Caco-2 (cell line): ENCODE measurements at regions not wholly inside any gene's neighbourhood (a gene's known extent, or its start where the extent isn't known, plus 50 kb on each side); places are given as distances from the start of the nearest gene placed in this dataset.
A peak's percentile ranks its signal among the peaks of the same experiment; 100 is the strongest.

Experiments
- BruUV-seq: library from RNA; stranded (reverse); fragments of 400-500 nt; replicated peaks from 2 replicates; lab custom pipeline; 2021; lab: Mats Ljungman, UMichigan
- CTCF ChIA-PET: fragments of 300-600 bp; sonication (Branson Sonifier 250); formaldehyde crosslinking; loops from one replicate; lab custom pipeline; 2022; ENCODE audit warnings: antibody characterized with exemption; lab: Charles Lee
- POLR2A ChIA-PET: fragments of 300-600 bp; sonication (Branson Sonifier 250); formaldehyde crosslinking; loops from one replicate; lab custom pipeline; 2022; ENCODE audit warnings: antibody characterized with exemption; lab: Charles Lee
- DNase-seq, 2 experiments: peaks; one replicate each; pipeline versions ENCODE4 v3.0.0 to v3.0.0-alpha.2; 2020 to 2022
- H3K27me3 ChIP-seq: replicated peaks from 2 replicates; pipeline ENCODE4 v1.6.0; 2011; ENCODE audit warnings: low read length; ENCODE audit not compliant: control insufficient read depth, insufficient read depth
- H3K36me3 ChIP-seq: 2 replicates; pipeline ENCODE4 v1.5.1; 2011; ENCODE audit warnings: low read length; ENCODE audit not compliant: control insufficient read depth, insufficient read depth
- H3K4me1 ChIP-seq: fragments of 250-450 bp; sonication (Bioruptor Pico); 2 replicates; pipeline ENCODE4 v1.5.1; 2020; ENCODE audit warnings: mild to moderate bottlenecking
- H3K4me3 ChIP-seq: 2 replicates; pipeline ENCODE4 v1.5.1; 2011; ENCODE audit warnings: low read depth, mild to moderate bottlenecking, control low read depth, low read length
- H3K9me3 ChIP-seq: fragments of 250-450 bp; sonication (Bioruptor Pico); 2 replicates; pipeline ENCODE4 v1.5.1; 2020; ENCODE audit warnings: mild to moderate bottlenecking, moderate library complexity
- H3K27ac Mint-ChIP-seq: one replicate; pipeline ENCODE4 v1.8.0; 2022; ENCODE audit warnings: mixed read lengths; ENCODE audit not compliant: unreplicated experiment
- H3K27me3 Mint-ChIP-seq: one replicate; pipeline ENCODE4 v1.8.0; 2022; ENCODE audit warnings: mixed read lengths; ENCODE audit not compliant: insufficient read depth, unreplicated experiment
- H3K36me3 Mint-ChIP-seq: one replicate; pipeline ENCODE4 v1.8.0; 2022; ENCODE audit warnings: mild to moderate bottlenecking, mixed read lengths; ENCODE audit not compliant: insufficient read depth, unreplicated experiment
- H3K4me1 Mint-ChIP-seq: one replicate; pipeline ENCODE4 v1.8.0; 2022; ENCODE audit warnings: low read depth, mixed read lengths; ENCODE audit not compliant: unreplicated experiment
- H3K4me3 Mint-ChIP-seq: one replicate; pipeline ENCODE4 v1.8.0; 2022; ENCODE audit warnings: mild to moderate bottlenecking, moderate library complexity, mixed read lengths; ENCODE audit not compliant: unreplicated experiment
- H3K9me3 Mint-ChIP-seq: one replicate; pipeline ENCODE4 v1.8.0; 2022; ENCODE audit warnings: mixed read lengths; ENCODE audit not compliant: unreplicated experiment
- CTCF ChIP-seq, 2 experiments: fragments of 200-600 bp in 1 of 2; IDR thresholded peaks; 1 replicate in 1 of 2; 2 replicates in 1 of 2; pipeline versions ENCODE4 v1.5.1 to v1.8.0; 2011 to 2022; ENCODE audit warnings: antibody characterized with exemption in 1 of 2, control low read depth in 1 of 2, inconsistent platforms in 1 of 2, low read depth in 1 of 2, low read length in 1 of 2, mild to moderate bottlenecking in 1 of 2, moderate library complexity in 1 of 2; ENCODE audit not compliant: insufficient read depth in 1 of 2, severe bottlenecking in 1 of 2, unreplicated experiment in 1 of 2
- intact Hi-C: fragments of 100-400 bp; cut with micrococcal nuclease; formaldehyde crosslinking; loops from one replicate; pipeline ENCODE4 v1.10.0; 2022; ENCODE audit not compliant: unreplicated experiment

- intact Hi-C loops: loop anchor here (1.0 kb wide), 1 partner anchor 43 kb away; a partner anchor contains a TSS
- POLR2A ChIA-PET: no interaction called here
- CTCF ChIA-PET: no interaction called here
Observed at GRCh38 chr2:190136825-190137224, 74.3 kb upstream of the MSTN start.

GRCh38 chr2:190136259-190136658 lies 73.7 kb upstream of the MSTN start:
- Mint-ChIP-seq H3K4me3 (no peak overlapping the region), H3K36me3 (no peaks in the 10 kb centered on the region), H3K9me3 (peaks cover 60% of the 10 kb centered on the region), H3K4me1 (peaks cover 7% of the 10 kb centered on the region), H3K27me3 (no peaks in the 10 kb centered on the region), H3K27ac (no peak overlapping the region)
- ChIA-PET CTCF (interaction anchor here (0.8 kb wide), 1 partner anchor 183 kb away, joined by 3 read pairs; the partner anchor contains the start of gene HIBCH), POLR2A (no interaction called here)
- no TSS peak for BruUV-seq
- peak; percentile 61 to 77 for DNase-seq
- H3K9me3 ChIP-seq: peaks cover 58% of the 10 kb centered on the region
- peaks cover 18% of the 10 kb centered on the region for H3K4me1 ChIP-seq
- no peaks in the 10 kb centered on the region for H3K36me3 ChIP-seq
- TF ChIP-seq CTCF (IDR thresholded peaks at IDR 0.05; ENCODE audit: insufficient read depth in 1 of 2, low read depth in 1 of 2, low read length in 1 of 2, severe bottlenecking in 1 of 2, unreplicated experiment in 1 of 2): no peak
- H3K4me3 ChIP-seq: no peak overlapping the region
- intact Hi-C loops: loop anchor here (1.0 kb wide), 1 partner anchor 44 kb away; a partner anchor contains a TSS
- no peaks in the 10 kb centered on the region for H3K27me3 ChIP-seq

More at GRCh38 chr2:190136825-190137224, 74.3 kb upstream of the MSTN start:
- no TSS peak for BruUV-seq
- no peaks in the 10 kb centered on the region for H3K27me3 ChIP-seq
- Mint-ChIP-seq H3K4me3 (no peak overlapping the region), H3K36me3 (no peaks in the 10 kb centered on the region), H3K9me3 (peaks cover 62% of the 10 kb centered on the region), H3K27me3 (no peaks in the 10 kb centered on the region), H3K27ac (no peak overlapping the region), H3K4me1 (peaks cover 7% of the 10 kb centered on the region)
- H3K4me1 ChIP-seq: peaks cover 18% of the 10 kb centered on the region
- H3K9me3 ChIP-seq: peaks cover 58% of the 10 kb centered on the region
- DNase-seq: no peak
- no peak overlapping the region for H3K4me3 ChIP-seq
- no peak for TF ChIP-seq CTCF (IDR thresholded peaks at IDR 0.05; ENCODE audit: insufficient read depth in 1 of 2, low read depth in 1 of 2, low read length in 1 of 2, severe bottlenecking in 1 of 2, unreplicated experiment in 1 of 2)
- H3K36me3 ChIP-seq: no peaks in the 10 kb centered on the region

GRCh38 chr2:190129421-190130199 lies 67.1 kb upstream of the MSTN start:
- no peak for TF ChIP-seq CTCF (IDR thresholded peaks at IDR 0.05; ENCODE audit: insufficient read depth in 1 of 2, low read depth in 1 of 2, low read length in 1 of 2, severe bottlenecking in 1 of 2, unreplicated experiment in 1 of 2)

More at GRCh38 chr2:190129421-190130199, 67.1 kb upstream of the MSTN start:
- H3K36me3 ChIP-seq: no peaks in the 10 kb centered on the region
- Mint-ChIP-seq H3K27ac (no peak overlapping the region), H3K4me3 (no peak overlapping the region), H3K4me1 (no peaks in the 10 kb centered on the region), H3K9me3 (peaks cover 26% of the 10 kb centered on the region), H3K27me3 (no peaks in the 10 kb centered on the region), H3K36me3 (no peaks in the 10 kb centered on the region)
- no peak overlapping the region for H3K4me3 ChIP-seq
- no peaks in the 10 kb centered on the region for H3K4me1 ChIP-seq
- ChIA-PET POLR2A (no interaction called here), CTCF (no interaction called here)
- no TSS peak for BruUV-seq
- no peak for DNase-seq
- H3K27me3 ChIP-seq: no peaks in the 10 kb centered on the region
- intact Hi-C loops: no loop called here
- peaks cover 16% of the 10 kb centered on the region for H3K9me3 ChIP-seq
